ENCODE measurements at regions not wholly inside any gene's neighbourhood (a gene's known extent, or its start where the extent isn't known, plus 50 kb on each side); places are given as distances from the start of the nearest gene placed in this dataset.

GRCh38 chr2:59378127-59378526 is 1137.0 kb upstream of the FANCL start:
- Histone ChIP-seq H3K9ac (ENCODE audit: insufficient read length, low read depth) (no peak overlapping the region), H3K9me3 (ENCODE audit: insufficient read depth, low read length) (no peaks in the 10 kb centered on the region), H3K4me3 (ENCODE audit: insufficient read length, low read depth) (no peak overlapping the region), H3K36me3 (ENCODE audit: insufficient read depth, insufficient read length, low read length) (no peaks in the 10 kb centered on the region), H3K4me1 (ENCODE audit: insufficient read depth, insufficient read length) (no peaks in the 10 kb centered on the region), H3K27me3 (ENCODE audit: insufficient read depth, insufficient read length) (no peaks in the 10 kb centered on the region)
- TF ChIP-seq YY1 (IDR thresholded peaks at IDR 0.05; ENCODE audit: insufficient read depth, insufficient read length) (no peak), ZNF274 (IDR thresholded peaks at IDR 0.05; ENCODE audit: low read depth, low read length) (no peak), SUZ12 (IDR thresholded peaks at IDR 0.05; ENCODE audit: extremely low read depth, insufficient read depth, insufficient read length) (no peak)
- no peak for DNase-seq (ENCODE audit: low read depth, low spot score)

- H3K36me3 ChIP-seq (ENCODE audit: insufficient read depth, insufficient read length, low read length), result no peaks in the 10 kb centered on the region
- no peaks in the 10 kb centered on the region for H3K4me1 ChIP-seq (ENCODE audit: insufficient read depth, insufficient read length)
- H3K9ac ChIP-seq (ENCODE audit: insufficient read length, low read depth), result no peak overlapping the region
- H3K4me3 ChIP-seq (ENCODE audit: insufficient read length, low read depth), result no peak overlapping the region
- TF ChIP-seq YY1 (IDR thresholded peaks at IDR 0.05; ENCODE audit: insufficient read depth, insufficient read length), result no peak
- no peak for TF ChIP-seq SUZ12 (IDR thresholded peaks at IDR 0.05; ENCODE audit: extremely low read depth, insufficient read depth, insufficient read length)
- TF ChIP-seq ZNF274 (IDR thresholded peaks at IDR 0.05; ENCODE audit: low read depth, low read length), result no peak
- no peak for DNase-seq (ENCODE audit: low read depth, low spot score)
- no peaks in the 10 kb centered on the region for H3K9me3 ChIP-seq (ENCODE audit: insufficient read depth, low read length)
- no peaks in the 10 kb centered on the region for H3K27me3 ChIP-seq (ENCODE audit: insufficient read depth, insufficient read length)
Observed at GRCh38 chr2:59366288-59366687, 1125.2 kb upstream of the FANCL start.

- H3K27me3 ChIP-seq (ENCODE audit: insufficient read depth, insufficient read length), result no peaks in the 10 kb centered on the region
Observed at GRCh38 chr2:59354498-59354897, 1113.4 kb upstream of the FANCL start.

GRCh38 chr2:59353306-59353921 is 1112.3 kb upstream of the FANCL start:
- H3K4me1 ChIP-seq (ENCODE audit: insufficient read depth, insufficient read length), result no peaks in the 10 kb centered on the region
- H3K9ac ChIP-seq (ENCODE audit: insufficient read length, low read depth), result no peak overlapping the region
- DNase-seq (ENCODE audit: low read depth, low spot score), result no peak
- no peaks in the 10 kb centered on the region for H3K36me3 ChIP-seq (ENCODE audit: insufficient read depth, insufficient read length, low read length)
- no peak for TF ChIP-seq YY1 (IDR thresholded peaks at IDR 0.05; ENCODE audit: insufficient read depth, insufficient read length)
- TF ChIP-seq SUZ12 (IDR thresholded peaks at IDR 0.05; ENCODE audit: extremely low read depth, insufficient read depth, insufficient read length), result no peak
- TF ChIP-seq ZNF274 (IDR thresholded peaks at IDR 0.05; ENCODE audit: low read depth, low read length), result no peak
- H3K27me3 ChIP-seq (ENCODE audit: insufficient read depth, insufficient read length), result no peaks in the 10 kb centered on the region
- no peaks in the 10 kb centered on the region for H3K9me3 ChIP-seq (ENCODE audit: insufficient read depth, low read length)
- H3K4me3 ChIP-seq (ENCODE audit: insufficient read length, low read depth), result no peak overlapping the region

More at GRCh38 chr2:59354498-59354897, 1113.4 kb upstream of the FANCL start:
- Histone ChIP-seq H3K4me3 (ENCODE audit: insufficient read length, low read depth) (no peak overlapping the region), H3K36me3 (ENCODE audit: insufficient read depth, insufficient read length, low read length) (no peaks in the 10 kb centered on the region), H3K9ac (ENCODE audit: insufficient read length, low read depth) (no peak overlapping the region), H3K9me3 (ENCODE audit: insufficient read depth, low read length) (no peaks in the 10 kb centered on the region), H3K4me1 (ENCODE audit: insufficient read depth, insufficient read length) (no peaks in the 10 kb centered on the region)
- DNase-seq (ENCODE audit: low read depth, low spot score), result no peak
- TF ChIP-seq YY1 (IDR thresholded peaks at IDR 0.05; ENCODE audit: insufficient read depth, insufficient read length), result no peak
- no peak for TF ChIP-seq SUZ12 (IDR thresholded peaks at IDR 0.05; ENCODE audit: extremely low read depth, insufficient read depth, insufficient read length)
- TF ChIP-seq ZNF274 (IDR thresholded peaks at IDR 0.05; ENCODE audit: low read depth, low read length), result no peak

- TF ChIP-seq YY1 (IDR thresholded peaks at IDR 0.05; ENCODE audit: insufficient read depth, insufficient read length), result no peak
- no peak for TF ChIP-seq ZNF274 (IDR thresholded peaks at IDR 0.05; ENCODE audit: low read depth, low read length)
- no peak for TF ChIP-seq SUZ12 (IDR thresholded peaks at IDR 0.05; ENCODE audit: extremely low read depth, insufficient read depth, insufficient read length)
- H3K4me1 ChIP-seq (ENCODE audit: insufficient read depth, insufficient read length), result no peaks in the 10 kb centered on the region
- no peak overlapping the region for H3K4me3 ChIP-seq (ENCODE audit: insufficient read length, low read depth)
Observed at GRCh38 chr2:59342166-59342565, 1101.0 kb upstream of the FANCL start.

GRCh38 chr2:59339837-59340207 is 1098.7 kb upstream of the FANCL start:
- Histone ChIP-seq H3K4me3 (ENCODE audit: insufficient read length, low read depth) (no peak overlapping the region), H3K36me3 (ENCODE audit: insufficient read depth, insufficient read length, low read length) (no peaks in the 10 kb centered on the region), H3K9me3 (ENCODE audit: insufficient read depth, low read length) (no peaks in the 10 kb centered on the region), H3K4me1 (ENCODE audit: insufficient read depth, insufficient read length) (no peaks in the 10 kb centered on the region), H3K9ac (ENCODE audit: insufficient read length, low read depth) (no peak overlapping the region), H3K27me3 (ENCODE audit: insufficient read depth, insufficient read length) (no peaks in the 10 kb centered on the region)
- TF ChIP-seq ZNF274 (IDR thresholded peaks at IDR 0.05; ENCODE audit: low read depth, low read length) (no peak), YY1 (IDR thresholded peaks at IDR 0.05; ENCODE audit: insufficient read depth, insufficient read length) (no peak), SUZ12 (IDR thresholded peaks at IDR 0.05; ENCODE audit: extremely low read depth, insufficient read depth, insufficient read length) (no peak)
- DNase-seq (ENCODE audit: low read depth, low spot score), result no peak

More at GRCh38 chr2:59342166-59342565, 1101.0 kb upstream of the FANCL start:
- H3K9me3 ChIP-seq (ENCODE audit: insufficient read depth, low read length), result no peaks in the 10 kb centered on the region
- no peaks in the 10 kb centered on the region for H3K27me3 ChIP-seq (ENCODE audit: insufficient read depth, insufficient read length)
- H3K9ac ChIP-seq (ENCODE audit: insufficient read length, low read depth), result no peak overlapping the region
- no peaks in the 10 kb centered on the region for H3K36me3 ChIP-seq (ENCODE audit: insufficient read depth, insufficient read length, low read length)
- DNase-seq (ENCODE audit: low read depth, low spot score), result peak; percentile 44

- Histone ChIP-seq H3K4me1 (ENCODE audit: insufficient read depth, insufficient read length) (no peaks in the 10 kb centered on the region), H3K27me3 (ENCODE audit: insufficient read depth, insufficient read length) (no peaks in the 10 kb centered on the region), H3K9ac (ENCODE audit: insufficient read length, low read depth) (no peak overlapping the region), H3K4me3 (ENCODE audit: insufficient read length, low read depth) (no peak overlapping the region), H3K36me3 (ENCODE audit: insufficient read depth, insufficient read length, low read length) (no peaks in the 10 kb centered on the region), H3K9me3 (ENCODE audit: insufficient read depth, low read length) (no peaks in the 10 kb centered on the region)
- no peak for DNase-seq (ENCODE audit: low read depth, low spot score)
- no peak for TF ChIP-seq YY1 (IDR thresholded peaks at IDR 0.05; ENCODE audit: insufficient read depth, insufficient read length)
- no peak for TF ChIP-seq SUZ12 (IDR thresholded peaks at IDR 0.05; ENCODE audit: extremely low read depth, insufficient read depth, insufficient read length)
- TF ChIP-seq ZNF274 (IDR thresholded peaks at IDR 0.05; ENCODE audit: low read depth, low read length), result no peak
Observed at GRCh38 chr2:59339121-59339836, 1098.2 kb upstream of the FANCL start.
